OCI-LY1 (cell line): ENCODE measurements at regions not wholly inside any gene's neighbourhood (a gene's known extent, or its start where the extent isn't known, plus 50 kb on each side); places are given as distances from the start of the nearest gene placed in this dataset.

Experiments used
- H2AFZ ChIP-seq: fragments of 200-600 bp; sonication (generic), shearing (Covaris generic); 2 replicates; pipeline ENCODE4 v1.6.0; 2014; ENCODE audit warnings: antibody characterized with exemption, mild to moderate bottlenecking, low read length
- H3F3A ChIP-seq: fragments of 200-600 bp; sonication (generic), shearing (Covaris generic); 2 replicates; pipeline ENCODE4 v1.6.0; 2014; ENCODE audit warnings: mild to moderate bottlenecking, antibody characterized with exemption, low read length, moderate library complexity; ENCODE audit not compliant: insufficient read depth
- H3K27ac ChIP-seq: fragments of 200-600 bp; sonication (generic); 2 replicates; pipeline ENCODE4 v1.5.1; 2014; ENCODE audit warnings: low read length, mixed run types, mild to moderate bottlenecking, low read depth; ENCODE audit not compliant: poor library complexity, severe bottlenecking
- H3K27me3 ChIP-seq: fragments of 200-600 bp; sonication (generic); 2 replicates; pipeline ENCODE4 v1.6.0; 2014; ENCODE audit warnings: antibody characterized with exemption, mild to moderate bottlenecking, low read length, moderate library complexity; ENCODE audit not compliant: insufficient read depth
- H3K36me3 ChIP-seq: fragments of 200-600 bp; sonication (generic); 2 replicates; pipeline ENCODE4 v1.6.1; 2014; ENCODE audit warnings: mild to moderate bottlenecking, antibody characterized with exemption, low read length, moderate library complexity, mixed read lengths; ENCODE audit not compliant: insufficient read depth
- H3K4me1 ChIP-seq: fragments of 200-600 bp; sonication (generic); 2 replicates; pipeline ENCODE4 v1.5.1; 2014; ENCODE audit warnings: mild to moderate bottlenecking, low read length, moderate library complexity; ENCODE audit not compliant: insufficient read depth, severe bottlenecking
- H3K4me2 ChIP-seq: fragments of 200-600 bp; sonication (generic), shearing (Covaris generic); 2 replicates; pipeline ENCODE4 v1.6.1; 2014; ENCODE audit warnings: low read length
- H3K4me3 ChIP-seq: fragments of 200-600 bp; sonication (generic); 2 replicates; pipeline ENCODE4 v1.5.1; 2014; ENCODE audit warnings: low read length, low read depth, mild to moderate bottlenecking, mixed read lengths; ENCODE audit not compliant: poor library complexity, severe bottlenecking
- H3K79me2 ChIP-seq: fragments of 200-600 bp; shearing (Covaris generic); 2 replicates; pipeline ENCODE4 v1.6.1; 2016; ENCODE audit warnings: mixed run types, low read length, mixed read lengths; ENCODE audit not compliant: insufficient read depth
- H3K9ac ChIP-seq: fragments of 200-600 bp; sonication (generic), shearing (Covaris generic); 2 replicates; pipeline ENCODE4 v1.6.1; 2014; ENCODE audit warnings: mild to moderate bottlenecking, low read length, mixed read lengths
- H3K9me2 ChIP-seq: fragments of 200-600 bp; sonication (generic), shearing (Covaris generic); 2 replicates; pipeline ENCODE4 v1.6.1; 2014; ENCODE audit warnings: low read depth, mild to moderate bottlenecking, low read length, mixed read lengths
- H3K9me3 ChIP-seq: fragments of 200-600 bp; shearing (Covaris generic); 2 replicates; pipeline ENCODE4 v1.6.1; 2014; ENCODE audit warnings: low read length, mixed read lengths
- H4K20me1 ChIP-seq: fragments of 200-600 bp; sonication (generic), shearing (Covaris generic); 2 replicates; pipeline ENCODE4 v1.6.0; 2016; ENCODE audit warnings: mild to moderate bottlenecking, low read length; ENCODE audit not compliant: insufficient read depth
- EZH2 ChIP-seq: fragments of 200-600 bp; sonication (generic), shearing (Covaris generic); IDR thresholded peaks from 2 replicates; pipeline ENCODE4 v1.8.0; 2017; ENCODE audit warnings: borderline replicate concordance, mixed run types, mild to moderate bottlenecking, antibody characterized with exemption, low read length, moderate library complexity, mixed read lengths
- TF ChIP-seq, protein P1 (sequence below): fragments of 200-600 bp; sonication (generic), shearing (Covaris generic); IDR thresholded peaks from 2 replicates; pipeline ENCODE4 v1.5.1; 2017; ENCODE audit warnings: mild to moderate bottlenecking, antibody characterized with exemption, low read length, moderate library complexity, mixed read lengths

DNA sequence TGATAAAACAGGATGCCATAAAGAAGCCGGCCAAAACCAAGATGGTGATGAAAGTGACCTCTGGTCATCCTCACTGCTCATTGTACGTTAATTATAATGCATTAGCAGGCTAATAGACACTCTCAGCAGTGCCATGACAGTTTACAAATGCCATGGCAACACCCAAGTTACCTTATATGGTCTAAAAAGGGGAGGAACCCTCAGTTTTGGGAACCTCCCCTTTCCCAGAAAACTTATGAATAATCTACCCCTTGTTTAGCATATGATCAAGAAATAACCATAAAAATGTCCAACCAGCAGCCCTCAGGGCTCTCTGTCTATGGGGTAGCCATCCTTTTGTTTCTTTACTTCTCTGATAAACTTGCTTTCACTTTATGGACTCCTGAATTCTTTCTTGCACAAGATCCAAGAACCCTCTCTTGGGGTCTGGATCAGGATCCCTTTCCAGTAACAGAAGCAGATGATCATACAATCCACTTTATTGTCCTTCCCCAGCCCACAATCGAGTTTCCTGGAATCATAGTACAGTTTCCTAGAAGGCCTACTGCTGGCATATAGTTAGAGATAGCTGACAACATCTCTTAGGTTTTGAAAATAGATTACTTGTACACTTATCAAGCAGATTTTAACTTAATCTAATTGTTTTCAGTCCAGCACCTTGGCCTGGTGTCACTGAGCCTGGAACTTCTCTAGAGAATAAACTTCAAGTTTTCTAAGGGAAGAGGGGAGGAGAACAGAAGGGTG lies 266.7 kb upstream of the HMGA2 start:
- H4K20me1 ChIP-seq: no peaks in the 10 kb centered on the region
- H3K36me3 ChIP-seq: no peaks in the 10 kb centered on the region
- H3K27ac ChIP-seq: no peak overlapping the region
- H3K9me2 ChIP-seq: no peaks in the 10 kb centered on the region
- no peaks in the 10 kb centered on the region for H3F3A ChIP-seq
- no peaks in the 10 kb centered on the region for H3K27me3 ChIP-seq
- no peak overlapping the region for H3K4me3 ChIP-seq
- H3K9ac ChIP-seq: no peak overlapping the region
- no peaks in the 10 kb centered on the region for H3K4me1 ChIP-seq
- no peaks in the 10 kb centered on the region for H3K79me2 ChIP-seq
- TF ChIP-seq, protein P1, sequence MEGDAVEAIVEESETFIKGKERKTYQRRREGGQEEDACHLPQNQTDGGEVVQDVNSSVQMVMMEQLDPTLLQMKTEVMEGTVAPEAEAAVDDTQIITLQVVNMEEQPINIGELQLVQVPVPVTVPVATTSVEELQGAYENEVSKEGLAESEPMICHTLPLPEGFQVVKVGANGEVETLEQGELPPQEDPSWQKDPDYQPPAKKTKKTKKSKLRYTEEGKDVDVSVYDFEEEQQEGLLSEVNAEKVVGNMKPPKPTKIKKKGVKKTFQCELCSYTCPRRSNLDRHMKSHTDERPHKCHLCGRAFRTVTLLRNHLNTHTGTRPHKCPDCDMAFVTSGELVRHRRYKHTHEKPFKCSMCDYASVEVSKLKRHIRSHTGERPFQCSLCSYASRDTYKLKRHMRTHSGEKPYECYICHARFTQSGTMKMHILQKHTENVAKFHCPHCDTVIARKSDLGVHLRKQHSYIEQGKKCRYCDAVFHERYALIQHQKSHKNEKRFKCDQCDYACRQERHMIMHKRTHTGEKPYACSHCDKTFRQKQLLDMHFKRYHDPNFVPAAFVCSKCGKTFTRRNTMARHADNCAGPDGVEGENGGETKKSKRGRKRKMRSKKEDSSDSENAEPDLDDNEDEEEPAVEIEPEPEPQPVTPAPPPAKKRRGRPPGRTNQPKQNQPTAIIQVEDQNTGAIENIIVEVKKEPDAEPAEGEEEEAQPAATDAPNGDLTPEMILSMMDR: no peak
- no peak for TF ChIP-seq EZH2
- H2AFZ ChIP-seq: no peak overlapping the region
- H3K4me2 ChIP-seq: no peak overlapping the region
- H3K9me3 ChIP-seq: no peaks in the 10 kb centered on the region

DNA sequence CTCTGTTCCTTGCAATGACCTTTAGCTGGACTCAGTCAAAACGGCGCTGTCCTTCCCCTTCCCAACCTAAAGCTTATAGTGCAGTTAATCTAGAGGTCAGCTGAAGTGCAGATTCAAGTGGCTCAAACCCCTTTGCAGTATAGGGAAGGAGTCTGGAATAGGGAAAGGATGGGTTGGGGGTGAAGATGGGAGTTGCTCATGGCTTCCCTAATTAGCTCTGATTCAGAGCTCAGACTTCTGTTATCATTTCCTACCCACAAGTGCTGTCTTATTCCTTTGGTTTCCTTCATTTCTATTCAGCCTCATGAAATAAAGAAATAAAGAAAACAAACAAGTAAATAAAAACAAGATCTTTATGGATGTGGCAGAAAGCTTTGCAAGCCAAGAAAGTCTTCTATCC lies 264.0 kb upstream of the HMGA2 start:
- H3K4me1 ChIP-seq: no peaks in the 10 kb centered on the region
- H3K9ac ChIP-seq: no peak overlapping the region
- H3K27ac ChIP-seq: no peak overlapping the region
- H2AFZ ChIP-seq: no peak overlapping the region
- H3F3A ChIP-seq: no peaks in the 10 kb centered on the region
- no peaks in the 10 kb centered on the region for H3K27me3 ChIP-seq
- H3K9me2 ChIP-seq: no peaks in the 10 kb centered on the region
- H4K20me1 ChIP-seq: no peaks in the 10 kb centered on the region
- no peaks in the 10 kb centered on the region for H3K79me2 ChIP-seq
- H3K36me3 ChIP-seq: no peaks in the 10 kb centered on the region
- H3K4me3 ChIP-seq: no peak overlapping the region
- no peaks in the 10 kb centered on the region for H3K9me3 ChIP-seq
- TF ChIP-seq EZH2: no peak
- TF ChIP-seq, protein P1: no peak
- no peak overlapping the region for H3K4me2 ChIP-seq

DNA sequence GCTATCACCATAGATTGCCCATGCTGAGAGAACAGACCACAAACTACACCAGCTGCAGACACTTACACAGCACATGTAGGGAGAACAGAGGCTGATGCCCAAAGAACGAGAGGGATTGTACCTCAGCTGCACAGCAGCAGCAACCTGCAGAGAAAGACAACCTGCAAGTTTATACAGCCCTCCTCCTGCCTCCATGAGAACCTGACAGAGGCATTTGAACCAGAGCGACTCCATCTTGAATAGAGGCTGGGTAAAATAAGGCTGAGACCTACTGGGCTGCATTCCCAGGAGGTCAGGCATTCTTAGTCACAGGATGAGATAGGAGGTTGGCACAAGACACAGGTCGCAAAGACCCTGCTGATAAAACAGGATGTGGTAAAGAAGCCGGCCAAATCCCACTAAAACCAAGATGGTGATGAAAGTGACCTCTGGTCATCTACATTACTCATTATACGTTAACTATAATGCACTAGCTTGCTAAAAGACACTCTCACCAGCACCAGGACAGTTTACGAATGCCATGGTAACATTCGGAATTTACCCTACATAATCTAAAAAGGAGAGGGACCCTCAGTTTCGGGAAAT lies 262.4 kb upstream of the HMGA2 start:
- Histone ChIP-seq H3K4me2 (no peak overlapping the region), H3K27ac (no peak overlapping the region), H4K20me1 (no peaks in the 10 kb centered on the region), H3K9me3 (no peaks in the 10 kb centered on the region), H3K27me3 (no peaks in the 10 kb centered on the region), H3K9ac (no peak overlapping the region), H2AFZ (no peak overlapping the region), H3K4me1 (no peaks in the 10 kb centered on the region), H3K36me3 (no peaks in the 10 kb centered on the region), H3K79me2 (no peaks in the 10 kb centered on the region), H3K4me3 (no peak overlapping the region), H3K9me2 (no peaks in the 10 kb centered on the region), H3F3A (no peaks in the 10 kb centered on the region)
- TF ChIP-seq, protein P1: no peak
- no peak for TF ChIP-seq EZH2
